ENCODE measurements at regions not wholly inside any gene's neighbourhood (a gene's known extent, or its start where the extent isn't known, plus 50 kb on each side); places are given as distances from the start of the nearest gene placed in this dataset.
"Not testable (repeated sequence)": the region's sequence is repeated elsewhere in the genome, so short reads cannot be mapped to it uniquely, and the experiment has no call there.

DNA sequence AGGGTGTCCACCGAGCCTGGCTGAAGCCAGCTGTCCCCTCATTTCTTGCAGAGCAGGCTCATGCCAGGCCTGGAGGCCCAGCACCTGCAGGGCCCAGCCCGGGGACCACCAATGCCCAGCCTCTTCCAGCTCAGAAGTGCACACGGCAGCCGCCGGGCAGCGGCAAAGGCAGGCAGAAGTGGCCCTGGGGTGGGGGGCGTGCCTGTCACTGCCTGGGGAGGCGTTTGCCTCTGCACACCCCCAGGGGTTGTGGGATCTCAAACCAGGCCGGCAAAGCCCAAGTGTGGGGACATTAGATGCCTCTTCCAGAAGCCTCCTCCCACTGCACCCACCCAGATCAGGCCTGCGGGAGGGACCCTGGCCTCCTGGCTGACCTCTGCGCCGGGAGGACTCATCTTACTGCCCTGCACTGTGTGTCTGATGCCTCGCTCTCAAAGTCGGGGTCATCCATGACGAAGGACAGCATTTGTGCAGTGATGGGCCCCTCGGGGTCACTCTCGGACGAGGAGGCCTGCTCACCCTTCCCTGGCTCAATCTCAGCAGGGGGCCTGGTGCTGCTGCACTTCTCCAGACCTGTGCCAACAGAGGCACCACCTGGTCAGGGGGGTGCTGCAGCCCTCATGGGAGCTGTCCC lies 255.8 kb downstream of the ANKRD30B start:
- H3K27ac Mint-ChIP-seq, H3K9me3 Mint-ChIP-seq, H3K27me3 Mint-ChIP-seq, H3K4me1 Mint-ChIP-seq, H3K36me3 Mint-ChIP-seq, H3K4me3 Mint-ChIP-seq: not testable (repeated sequence)

- H3K27me3 Mint-ChIP-seq, H3K4me1 Mint-ChIP-seq, H3K9me3 Mint-ChIP-seq, H3K4me3 Mint-ChIP-seq, H3K36me3 Mint-ChIP-seq, H3K27ac Mint-ChIP-seq: not testable (repeated sequence)
Measured at GRCh38 chr18:15004270-15004973, 256.4 kb downstream of the ANKRD30B start.

DNA sequence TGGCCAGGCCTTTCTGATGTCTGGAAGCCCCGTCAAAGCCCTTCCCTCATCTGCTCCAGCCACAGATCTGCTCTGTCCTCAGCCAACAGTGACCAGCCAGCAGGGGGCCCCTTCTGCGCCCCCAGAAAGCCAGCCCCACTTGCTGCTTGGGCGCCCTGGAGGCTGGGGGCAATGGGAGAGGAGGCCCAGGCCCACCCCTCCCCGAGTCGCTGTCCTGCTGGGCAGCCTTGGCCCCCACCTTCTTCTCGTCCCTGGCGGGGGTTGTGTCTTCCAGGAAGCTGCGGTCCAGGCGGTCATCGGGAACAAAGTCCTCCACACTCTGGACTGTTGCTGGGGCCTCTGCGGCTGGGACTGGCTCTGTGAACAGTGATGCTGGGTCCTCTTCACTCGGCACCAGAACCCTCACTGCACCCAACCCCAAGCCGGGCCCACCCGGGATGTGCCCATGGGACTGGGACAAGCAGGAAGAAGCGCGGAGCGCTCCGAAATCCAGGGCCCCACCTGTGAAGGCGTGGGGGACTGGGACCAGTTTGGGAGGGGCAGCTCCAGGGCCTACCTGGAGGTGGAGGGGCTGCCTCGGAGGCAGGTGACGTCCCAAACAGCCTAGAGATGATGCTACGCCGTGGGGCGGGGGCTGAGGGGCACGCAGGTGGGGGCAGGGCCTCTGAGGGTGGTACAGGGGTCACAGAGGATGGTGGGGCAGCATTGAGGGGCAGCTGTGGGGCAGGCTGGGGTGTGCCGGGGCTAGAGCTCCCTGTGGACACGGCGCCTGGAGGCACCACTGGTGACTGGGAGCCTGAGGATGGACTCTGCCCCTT lies 257.6 kb downstream of the ANKRD30B start:
- Mint-ChIP-seq H3K27ac (no peak overlapping the region), H3K36me3 (no peaks in the 10 kb centered on the region), H3K4me3 (no peak overlapping the region), H3K4me1 (no peaks in the 10 kb centered on the region), H3K9me3 (no peaks in the 10 kb centered on the region), H3K27me3 (peaks cover 1% of the 10 kb centered on the region)

DNA sequence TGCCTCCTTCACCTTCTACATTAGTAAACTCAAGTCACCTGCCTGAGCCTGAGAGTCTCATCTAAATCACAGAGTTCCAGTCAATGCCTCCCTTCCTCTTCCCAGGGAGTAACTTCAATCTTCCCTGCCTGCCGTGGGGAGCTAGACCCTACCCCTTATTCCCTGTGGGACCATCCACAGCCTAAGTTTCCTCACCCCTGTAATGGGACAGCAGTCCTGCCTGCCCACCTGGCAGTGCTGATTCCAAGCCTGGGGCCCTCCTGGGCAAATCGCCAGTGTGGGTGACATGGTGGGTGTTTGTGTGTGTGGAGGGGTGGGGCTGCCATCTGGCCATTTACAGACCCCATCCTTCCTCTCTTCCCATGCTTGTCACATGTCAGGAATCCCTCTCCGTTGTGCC lies 258.6 kb downstream of the ANKRD30B start:
- not testable (repeated sequence) for H3K9me3 Mint-ChIP-seq, H3K27me3 Mint-ChIP-seq, H3K36me3 Mint-ChIP-seq, H3K4me1 Mint-ChIP-seq, H3K27ac Mint-ChIP-seq, H3K4me3 Mint-ChIP-seq

- not testable (repeated sequence) for H3K4me3 Mint-ChIP-seq, H3K27me3 Mint-ChIP-seq, H3K9me3 Mint-ChIP-seq, H3K36me3 Mint-ChIP-seq, H3K27ac Mint-ChIP-seq, H3K4me1 Mint-ChIP-seq
Measured at GRCh38 chr18:15026041-15026440, 278.1 kb downstream of the ANKRD30B start.

DNA sequence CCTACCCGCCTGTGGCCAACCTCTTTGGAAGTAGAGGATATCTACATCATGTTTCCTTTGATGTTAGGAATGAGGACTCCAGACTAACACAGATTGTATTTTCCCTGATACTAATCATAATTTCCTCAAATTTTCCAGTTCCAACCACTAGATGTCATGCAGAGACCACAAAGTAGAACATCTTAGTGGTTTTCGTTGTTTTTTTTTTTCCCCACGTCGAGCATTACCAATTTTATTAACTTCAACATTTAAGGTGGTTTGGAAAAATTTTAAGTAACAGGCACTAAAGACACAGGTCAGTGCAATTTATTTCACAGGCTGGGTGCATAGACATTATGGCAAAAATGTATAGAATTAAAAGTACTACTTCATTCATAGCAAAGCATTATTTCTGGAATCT lies 280.1 kb downstream of the ANKRD30B start:
- not testable (repeated sequence) for H3K27me3 Mint-ChIP-seq, H3K4me3 Mint-ChIP-seq, H3K36me3 Mint-ChIP-seq, H3K27ac Mint-ChIP-seq, H3K9me3 Mint-ChIP-seq, H3K4me1 Mint-ChIP-seq

- H3K27ac Mint-ChIP-seq, H3K4me3 Mint-ChIP-seq, H3K27me3 Mint-ChIP-seq, H3K36me3 Mint-ChIP-seq, H3K4me1 Mint-ChIP-seq, H3K9me3 Mint-ChIP-seq: not testable (repeated sequence)
Measured at GRCh38 chr18:15060279-15060880, 312.4 kb downstream of the ANKRD30B start.

GRCh38 chr18:15061289-15061896 lies 313.4 kb downstream of the ANKRD30B start:
- H3K27me3 Mint-ChIP-seq, H3K4me3 Mint-ChIP-seq, H3K27ac Mint-ChIP-seq, H3K9me3 Mint-ChIP-seq, H3K36me3 Mint-ChIP-seq, H3K4me1 Mint-ChIP-seq: not testable (repeated sequence)

GRCh38 chr18:15066434-15066833 lies 318.5 kb downstream of the ANKRD30B start:
- H3K27me3 Mint-ChIP-seq, H3K4me3 Mint-ChIP-seq, H3K9me3 Mint-ChIP-seq, H3K4me1 Mint-ChIP-seq, H3K27ac Mint-ChIP-seq, H3K36me3 Mint-ChIP-seq: not testable (repeated sequence)

- H3K27me3 Mint-ChIP-seq, H3K4me3 Mint-ChIP-seq, H3K27ac Mint-ChIP-seq, H3K36me3 Mint-ChIP-seq, H3K4me1 Mint-ChIP-seq, H3K9me3 Mint-ChIP-seq: not testable (repeated sequence)
Measured at GRCh38 chr18:15071311-15071710, 323.3 kb downstream of the ANKRD30B start.
